GM10266 (cell line): ENCODE measurements at regions not wholly inside any gene's neighbourhood (a gene's known extent, or its start where the extent isn't known, plus 50 kb on each side); places are given as distances from the start of the nearest gene placed in this dataset.

Experiments
- DNase-seq: peaks from one replicate; pipeline ENCODE4 v3.0.0; 2012; ENCODE audit errors: extremely low spot score
- TF ChIP-seq, protein P1 (sequence below): IDR thresholded peaks from 2 replicates; pipeline ENCODE4 v1.5.1; 2012; ENCODE audit warnings: mild to moderate bottlenecking, low read depth; ENCODE audit not compliant: control insufficient read depth, insufficient read depth; ENCODE audit errors: missing control alignments

DNA sequence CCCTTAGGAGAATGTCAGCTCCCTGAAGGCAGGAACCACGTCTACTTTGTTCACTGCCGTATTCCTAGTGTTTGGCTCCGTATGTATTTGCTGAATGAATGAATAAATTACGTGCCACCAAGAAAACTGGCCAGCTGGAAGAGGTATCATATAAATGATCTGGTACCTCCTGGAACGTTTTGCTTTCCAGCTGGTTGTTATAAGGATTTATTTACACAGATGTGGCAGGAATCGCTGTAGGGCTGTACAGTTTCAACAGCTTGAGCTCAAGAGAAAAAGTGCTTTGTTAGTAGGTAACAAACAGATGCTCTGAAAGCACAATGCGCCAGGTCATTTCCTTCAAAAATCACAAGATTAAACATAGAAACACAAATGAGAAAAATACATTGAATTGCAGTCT is 108.8 kb upstream of the ATP2B2 start:
- DNase-seq: no peak
- TF ChIP-seq, protein P1, sequence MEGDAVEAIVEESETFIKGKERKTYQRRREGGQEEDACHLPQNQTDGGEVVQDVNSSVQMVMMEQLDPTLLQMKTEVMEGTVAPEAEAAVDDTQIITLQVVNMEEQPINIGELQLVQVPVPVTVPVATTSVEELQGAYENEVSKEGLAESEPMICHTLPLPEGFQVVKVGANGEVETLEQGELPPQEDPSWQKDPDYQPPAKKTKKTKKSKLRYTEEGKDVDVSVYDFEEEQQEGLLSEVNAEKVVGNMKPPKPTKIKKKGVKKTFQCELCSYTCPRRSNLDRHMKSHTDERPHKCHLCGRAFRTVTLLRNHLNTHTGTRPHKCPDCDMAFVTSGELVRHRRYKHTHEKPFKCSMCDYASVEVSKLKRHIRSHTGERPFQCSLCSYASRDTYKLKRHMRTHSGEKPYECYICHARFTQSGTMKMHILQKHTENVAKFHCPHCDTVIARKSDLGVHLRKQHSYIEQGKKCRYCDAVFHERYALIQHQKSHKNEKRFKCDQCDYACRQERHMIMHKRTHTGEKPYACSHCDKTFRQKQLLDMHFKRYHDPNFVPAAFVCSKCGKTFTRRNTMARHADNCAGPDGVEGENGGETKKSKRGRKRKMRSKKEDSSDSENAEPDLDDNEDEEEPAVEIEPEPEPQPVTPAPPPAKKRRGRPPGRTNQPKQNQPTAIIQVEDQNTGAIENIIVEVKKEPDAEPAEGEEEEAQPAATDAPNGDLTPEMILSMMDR: no peak

DNA sequence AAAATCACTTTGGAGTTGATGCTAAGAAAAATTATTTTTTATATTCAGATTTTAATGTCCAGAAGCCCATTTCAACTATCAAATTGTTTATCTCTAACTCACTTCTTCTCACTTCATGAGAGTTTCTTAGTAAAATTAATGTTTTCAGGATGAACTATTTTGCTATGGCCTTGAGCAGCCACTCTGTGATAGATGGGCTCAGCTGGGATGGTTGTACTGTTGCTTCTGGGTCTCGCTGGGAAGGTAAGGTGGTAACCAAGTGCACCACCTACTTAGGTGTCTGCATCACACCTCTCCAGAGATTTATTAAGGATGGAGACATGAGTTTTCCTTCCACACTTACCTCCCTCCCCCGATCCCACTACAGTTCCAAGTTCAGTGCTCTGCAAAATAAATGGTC is 110.3 kb upstream of the ATP2B2 start:
- TF ChIP-seq, protein P1: no peak
- no peak for DNase-seq

DNA sequence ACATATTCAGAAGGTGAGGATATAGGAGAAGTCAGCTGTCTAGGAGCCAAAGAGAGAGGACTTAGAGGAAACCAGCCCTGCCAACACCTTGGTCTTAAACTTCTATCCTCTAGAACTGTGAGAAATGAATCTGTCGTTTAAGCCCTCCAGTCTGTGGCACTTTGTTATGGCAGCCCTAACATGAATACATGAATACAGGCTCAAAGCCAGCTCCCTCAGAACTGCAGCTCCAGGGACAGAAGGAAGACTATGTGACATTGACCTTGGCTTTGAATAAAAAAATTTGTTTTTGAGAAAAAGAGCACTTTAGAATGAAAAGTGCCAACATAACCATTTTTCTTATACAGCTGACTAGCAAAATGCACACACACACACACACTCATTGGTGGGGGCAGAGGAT is 110.9 kb upstream of the ATP2B2 start:
- DNase-seq: no peak
- TF ChIP-seq, protein P1: no peak

DNA sequence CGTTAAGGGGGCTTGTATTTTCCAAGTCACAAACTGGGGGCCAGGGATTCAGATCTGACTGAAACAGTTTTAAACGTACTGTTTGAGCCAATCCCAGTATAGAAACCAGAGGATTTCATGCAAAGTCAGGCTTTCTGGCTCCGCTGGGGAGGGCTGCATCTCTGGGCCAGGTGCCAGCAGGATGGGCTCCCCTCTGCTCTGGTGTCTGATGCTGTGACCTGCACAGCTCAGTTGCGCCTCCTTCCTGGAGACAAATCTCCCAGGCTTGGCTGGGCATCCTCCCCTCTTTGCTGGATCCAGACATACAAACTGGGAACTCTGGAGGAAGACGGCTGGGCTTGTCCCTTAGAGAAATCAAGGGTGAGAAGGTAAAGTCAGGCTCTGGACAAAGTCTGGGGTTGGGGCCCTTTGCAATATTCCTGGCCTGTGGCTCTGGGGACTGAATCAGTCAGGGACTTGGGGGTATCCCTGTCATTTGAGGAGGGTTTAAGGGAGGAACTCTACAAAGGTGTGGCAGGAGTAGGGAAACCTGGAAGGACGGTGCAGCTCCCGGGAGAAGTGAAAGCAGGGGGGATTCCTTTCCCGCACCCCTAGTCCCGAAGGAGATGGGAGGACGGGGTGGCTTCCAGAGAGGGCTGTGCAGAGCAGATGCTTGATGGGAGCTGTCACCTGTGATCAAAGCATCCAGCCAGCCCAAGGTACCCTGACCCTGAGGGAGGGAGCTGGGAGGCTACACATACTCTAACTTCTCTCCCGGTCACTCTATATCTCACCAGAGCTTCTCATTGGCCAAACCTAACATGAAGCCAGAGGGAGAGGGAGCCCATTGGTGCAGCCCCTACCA is 114.8 kb upstream of the ATP2B2 start:
- no peak for DNase-seq
- TF ChIP-seq, protein P1: no peak

DNA sequence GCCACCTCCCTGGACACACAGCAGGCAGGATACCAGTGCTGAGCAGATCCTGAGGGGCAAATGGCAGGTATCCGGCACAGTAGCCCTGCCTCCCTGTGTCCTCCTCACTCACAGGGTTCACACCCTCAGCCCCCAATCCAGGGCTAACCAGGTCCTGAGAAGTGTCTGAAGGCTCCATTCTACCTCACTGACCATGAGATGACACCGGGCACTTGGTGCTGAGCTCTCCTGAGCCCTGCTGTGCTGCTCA is 115.4 kb upstream of the ATP2B2 start:
- no peak for DNase-seq
- TF ChIP-seq, protein P1: no peak

DNA sequence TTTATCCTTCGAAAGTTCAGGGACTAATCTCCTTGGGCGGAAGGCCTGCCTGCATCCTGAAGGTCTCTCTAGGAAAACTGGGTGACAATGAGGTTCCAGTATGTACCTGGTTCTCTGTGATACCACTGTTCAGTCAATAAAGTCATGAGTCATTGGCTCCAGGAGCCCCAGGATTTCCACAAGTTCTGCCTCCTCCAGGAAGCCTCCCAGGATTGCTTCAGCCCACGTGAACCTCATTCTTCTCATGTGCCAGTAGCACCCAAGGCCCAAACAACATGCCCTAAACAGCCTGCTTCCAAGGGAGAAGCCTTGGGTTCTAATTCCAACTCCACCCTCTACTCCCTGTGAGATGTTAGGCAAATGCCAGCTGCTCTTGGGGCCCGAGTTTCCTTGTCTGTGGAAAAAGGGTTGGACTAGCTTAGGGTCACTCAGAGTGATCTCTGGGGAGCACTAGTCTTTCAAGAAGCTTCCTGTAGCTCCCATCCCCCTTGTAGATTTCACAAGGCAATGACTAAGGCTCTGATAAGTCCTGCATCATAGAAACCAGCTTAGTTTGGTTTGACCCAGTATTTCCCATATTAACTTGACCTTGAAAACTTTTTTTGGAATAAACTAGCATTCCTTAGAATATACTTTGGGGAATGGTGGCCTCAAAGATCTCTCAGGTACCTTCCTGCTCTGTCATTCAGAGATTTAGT is 118.3 kb upstream of the ATP2B2 start:
- DNase-seq: no peak
- TF ChIP-seq, protein P1: no peak

DNA sequence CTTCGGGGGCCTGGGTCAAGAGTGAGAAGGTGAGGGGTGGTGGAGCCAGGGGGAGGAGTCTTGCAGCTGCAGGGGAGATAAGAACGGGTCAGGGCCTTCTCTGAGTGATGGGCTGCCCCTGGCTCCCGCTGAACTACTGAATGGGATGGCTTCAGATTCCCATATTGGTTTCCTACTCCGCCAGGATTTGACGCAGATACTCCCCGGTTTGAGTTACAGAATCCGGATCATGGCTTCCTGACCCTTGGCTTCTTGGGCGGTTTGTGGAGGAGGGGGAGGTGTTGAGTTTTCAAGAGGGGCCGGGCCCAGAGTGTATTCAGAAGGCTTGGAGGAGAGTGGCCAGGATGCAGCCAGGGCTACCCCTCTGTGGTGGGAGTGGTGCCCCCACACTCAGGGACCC is 119.9 kb upstream of the ATP2B2 start:
- no peak for DNase-seq

More for the DNA sequence above, 119.9 kb upstream of the ATP2B2 start:
- TF ChIP-seq, protein P1: no peak
